ENCODE measurements at regions not wholly inside any gene's neighbourhood (a gene's known extent, or its start where the extent isn't known, plus 50 kb on each side); places are given as distances from the start of the nearest gene placed in this dataset.

GRCh38 chr20:48146877-48147276 lies 361.6 kb upstream of the SULF2 start:
- DNase-seq: peak in 1 of 2 donors; percentile 12
- Histone ChIP-seq H3K4me3 (ENCODE audit: low read length in 2 of 2) (no peak overlapping the region), H3K36me3 (ENCODE audit: control insufficient read depth in 1 of 2, insufficient read depth in 2 of 2, low read length in 1 of 2) (no peaks in the 10 kb centered on the region), H3K27me3 (ENCODE audit: control insufficient read depth in 1 of 2, insufficient read depth in 2 of 2, low read length in 1 of 2) (no peaks in the 10 kb centered on the region), H3K27ac (ENCODE audit: low read depth in 1 of 2, low read length in 2 of 2) (no peak overlapping the region), H3K9me3 (ENCODE audit: control insufficient read depth, low read length) (no peaks in the 10 kb centered on the region), H3K4me1 (ENCODE audit: control insufficient read depth in 1 of 2, insufficient read depth in 2 of 2, low read length in 2 of 2) (no peaks in the 10 kb centered on the region)
- 82% methylated on average over 7 of the region's 7 CpGs for WGBS, 2 donors
- ATAC-seq (ENCODE audit: low FRiP score): no peak
- intact Hi-C loops (cut with DNase I): no loop called here

- Histone ChIP-seq H3K4me1 (ENCODE audit: control insufficient read depth in 1 of 2, insufficient read depth in 2 of 2, low read length in 2 of 2) (no peaks in the 10 kb centered on the region), H3K27me3 (ENCODE audit: control insufficient read depth in 1 of 2, insufficient read depth in 2 of 2, low read length in 1 of 2) (no peaks in the 10 kb centered on the region), H3K27ac (ENCODE audit: low read depth in 1 of 2, low read length in 2 of 2) (no peak overlapping the region), H3K36me3 (ENCODE audit: control insufficient read depth in 1 of 2, insufficient read depth in 2 of 2, low read length in 1 of 2) (no peaks in the 10 kb centered on the region), H3K4me3 (ENCODE audit: low read length in 2 of 2) (no peak overlapping the region), H3K9me3 (ENCODE audit: control insufficient read depth, low read length) (peaks cover 3% of the 10 kb centered on the region)
- ATAC-seq (ENCODE audit: low FRiP score): no peak
- DNase-seq: peak in 1 of 2 donors; percentile 8
- WGBS, 2 donors: 92 to 93% methylated on average over 3 of the region's 3 CpGs
- intact Hi-C loops (cut with DNase I): no loop called here
Measured at GRCh38 chr20:48146308-48146707, 361.0 kb upstream of the SULF2 start.

- no peak overlapping the region for H3K4me3 ChIP-seq (ENCODE audit: low read length in 2 of 2)
- H3K27ac ChIP-seq (ENCODE audit: low read depth in 1 of 2, low read length in 2 of 2): no peak overlapping the region
- no peaks in the 10 kb centered on the region for H3K4me1 ChIP-seq (ENCODE audit: control insufficient read depth in 1 of 2, insufficient read depth in 2 of 2, low read length in 2 of 2)
- no peaks in the 10 kb centered on the region for H3K27me3 ChIP-seq (ENCODE audit: control insufficient read depth in 1 of 2, insufficient read depth in 2 of 2, low read length in 1 of 2)
- DNase-seq (peak in 1 of 2 donors; percentile 24), ATAC-seq (ENCODE audit: low FRiP score) (no peak)
- peaks cover 5% of the 10 kb centered on the region for H3K9me3 ChIP-seq (ENCODE audit: control insufficient read depth, low read length)
- intact Hi-C loops (cut with DNase I): no loop called here
- no peaks in the 10 kb centered on the region for H3K36me3 ChIP-seq (ENCODE audit: control insufficient read depth in 1 of 2, insufficient read depth in 2 of 2, low read length in 1 of 2)
- 87 to 91% methylated on average over 10 of the region's 10 CpGs for WGBS, 2 donors
Measured at GRCh38 chr20:48143435-48144081, 358.3 kb upstream of the SULF2 start.

- Histone ChIP-seq H3K4me1 (ENCODE audit: control insufficient read depth in 1 of 2, insufficient read depth in 2 of 2, low read length in 2 of 2) (no peaks in the 10 kb centered on the region), H3K27ac (ENCODE audit: low read depth in 1 of 2, low read length in 2 of 2) (no peak overlapping the region), H3K9me3 (ENCODE audit: control insufficient read depth, low read length) (peaks cover 5% of the 10 kb centered on the region), H3K36me3 (ENCODE audit: control insufficient read depth in 1 of 2, insufficient read depth in 2 of 2, low read length in 1 of 2) (no peaks in the 10 kb centered on the region), H3K4me3 (ENCODE audit: low read length in 2 of 2) (no peak overlapping the region), H3K27me3 (ENCODE audit: control insufficient read depth in 1 of 2, insufficient read depth in 2 of 2, low read length in 1 of 2) (no peaks in the 10 kb centered on the region)
- ATAC-seq (ENCODE audit: low FRiP score) (no peak), DNase-seq (no peak)
- intact Hi-C loops (cut with DNase I): no loop called here
- WGBS, 2 donors: 68 to 79% methylated on average over 6 of the region's 6 CpGs
Measured at GRCh38 chr20:48142516-48142773, 357.2 kb upstream of the SULF2 start.

GRCh38 chr20:48141660-48142515 lies 356.6 kb upstream of the SULF2 start:
- Histone ChIP-seq H3K4me1 (ENCODE audit: control insufficient read depth in 1 of 2, insufficient read depth in 2 of 2, low read length in 2 of 2) (no peaks in the 10 kb centered on the region), H3K36me3 (ENCODE audit: control insufficient read depth in 1 of 2, insufficient read depth in 2 of 2, low read length in 1 of 2) (no peaks in the 10 kb centered on the region), H3K27me3 (ENCODE audit: control insufficient read depth in 1 of 2, insufficient read depth in 2 of 2, low read length in 1 of 2) (no peaks in the 10 kb centered on the region), H3K9me3 (ENCODE audit: control insufficient read depth, low read length) (peaks cover 5% of the 10 kb centered on the region), H3K27ac (ENCODE audit: low read depth in 1 of 2, low read length in 2 of 2) (no peak overlapping the region), H3K4me3 (ENCODE audit: low read length in 2 of 2) (no peak overlapping the region)
- no peak for ATAC-seq (ENCODE audit: low FRiP score)
- intact Hi-C loops (cut with DNase I): no loop called here
- 77 to 93% methylated on average over 5 of the region's 5 CpGs for WGBS, 2 donors
- DNase-seq: peak in 1 of 2 donors; percentile 22

- no peak overlapping the region for H3K4me3 ChIP-seq (ENCODE audit: low read length in 2 of 2)
- no peaks in the 10 kb centered on the region for H3K4me1 ChIP-seq (ENCODE audit: control insufficient read depth in 1 of 2, insufficient read depth in 2 of 2, low read length in 2 of 2)
- no peak overlapping the region for H3K27ac ChIP-seq (ENCODE audit: low read depth in 1 of 2, low read length in 2 of 2)
- peaks cover 5% of the 10 kb centered on the region for H3K9me3 ChIP-seq (ENCODE audit: control insufficient read depth, low read length)
- intact Hi-C loops (cut with DNase I): no loop called here
- WGBS, 2 donors: 83 to 94% methylated on average over 6 of the region's 6 CpGs
- ATAC-seq (ENCODE audit: low FRiP score): no peak
- no peaks in the 10 kb centered on the region for H3K27me3 ChIP-seq (ENCODE audit: control insufficient read depth in 1 of 2, insufficient read depth in 2 of 2, low read length in 1 of 2)
- DNase-seq: peak in 1 of 2 donors; percentile 17
- H3K36me3 ChIP-seq (ENCODE audit: control insufficient read depth in 1 of 2, insufficient read depth in 2 of 2, low read length in 1 of 2): no peaks in the 10 kb centered on the region
Measured at GRCh38 chr20:48139262-48140041, 354.2 kb upstream of the SULF2 start.

- H3K27ac ChIP-seq (ENCODE audit: low read depth in 1 of 2, low read length in 2 of 2): no peak overlapping the region
- no peak overlapping the region for H3K4me3 ChIP-seq (ENCODE audit: low read length in 2 of 2)
- ATAC-seq (ENCODE audit: low FRiP score): no peak
- no peaks in the 10 kb centered on the region for H3K27me3 ChIP-seq (ENCODE audit: control insufficient read depth in 1 of 2, insufficient read depth in 2 of 2, low read length in 1 of 2)
- intact Hi-C loops (cut with DNase I): no loop called here
- H3K36me3 ChIP-seq (ENCODE audit: control insufficient read depth in 1 of 2, insufficient read depth in 2 of 2, low read length in 1 of 2): no peaks in the 10 kb centered on the region
- peaks cover 0 to 1% of the 10 kb centered on the region in 2 donors for H3K4me1 ChIP-seq (ENCODE audit: control insufficient read depth in 1 of 2, insufficient read depth in 2 of 2, low read length in 2 of 2)
- no peaks in the 10 kb centered on the region for H3K9me3 ChIP-seq (ENCODE audit: control insufficient read depth, low read length)
- DNase-seq: no peak
Measured at GRCh38 chr20:48132834-48133233, 347.6 kb upstream of the SULF2 start.

- Histone ChIP-seq H3K4me3 (ENCODE audit: low read length in 2 of 2) (no peak overlapping the region), H3K36me3 (ENCODE audit: control insufficient read depth in 1 of 2, insufficient read depth in 2 of 2, low read length in 1 of 2) (no peaks in the 10 kb centered on the region), H3K27me3 (ENCODE audit: control insufficient read depth in 1 of 2, insufficient read depth in 2 of 2, low read length in 1 of 2) (no peaks in the 10 kb centered on the region), H3K9me3 (ENCODE audit: control insufficient read depth, low read length) (no peaks in the 10 kb centered on the region), H3K27ac (ENCODE audit: low read depth in 1 of 2, low read length in 2 of 2) (no peak overlapping the region), H3K4me1 (ENCODE audit: control insufficient read depth in 1 of 2, insufficient read depth in 2 of 2, low read length in 2 of 2) (peaks cover 0 to 1% of the 10 kb centered on the region in 2 donors)
- ATAC-seq (ENCODE audit: low FRiP score) (no peak), DNase-seq (no peak)
- WGBS, 2 donors: 3 to 5% methylated on average over 3 of the region's 3 CpGs
- intact Hi-C loops (cut with DNase I): no loop called here
Measured at GRCh38 chr20:48131581-48131980, 346.3 kb upstream of the SULF2 start.

All from aorta (tissue), 5 donors.